Umbilical cord (tissue), 1 donor: ENCODE measurements at regions not wholly inside any gene's neighbourhood (a gene's known extent, or its start where the extent isn't known, plus 50 kb on each side); places are given as distances from the start of the nearest gene placed in this dataset.
"Not testable (repeated sequence)": the region's sequence is repeated elsewhere in the genome, so short reads cannot be mapped to it uniquely, and the experiment has no call there.

Experiments used
- DNase-seq: peaks from one replicate; pipeline ENCODE4 v3.0.0-alpha.2; 2015; ENCODE audit warnings: low spot score

- DNase-seq: peak; percentile 2
These were observed 107.3 kb downstream of the MINAR1 start for GRCh38 chr15:79539401-79539800.

- no peak for DNase-seq
These were observed 108.4 kb downstream of the MINAR1 start for GRCh38 chr15:79540551-79540950.

GRCh38 chr15:79541196-79541595, 109.1 kb downstream of the MINAR1 start:
- no peak for DNase-seq

GRCh38 chr15:79543097-79543496, 111.0 kb downstream of the MINAR1 start:
- DNase-seq: no peak

GRCh38 chr15:79549196-79549595, 117.1 kb downstream of the MINAR1 start:
- no peak for DNase-seq

- no peak for DNase-seq
These were observed 128.2 kb downstream of the MINAR1 start for GRCh38 chr15:79560384-79560783.

- no peak for DNase-seq
These were observed 129.8 kb downstream of the MINAR1 start for GRCh38 chr15:79561982-79562381.

DNA sequence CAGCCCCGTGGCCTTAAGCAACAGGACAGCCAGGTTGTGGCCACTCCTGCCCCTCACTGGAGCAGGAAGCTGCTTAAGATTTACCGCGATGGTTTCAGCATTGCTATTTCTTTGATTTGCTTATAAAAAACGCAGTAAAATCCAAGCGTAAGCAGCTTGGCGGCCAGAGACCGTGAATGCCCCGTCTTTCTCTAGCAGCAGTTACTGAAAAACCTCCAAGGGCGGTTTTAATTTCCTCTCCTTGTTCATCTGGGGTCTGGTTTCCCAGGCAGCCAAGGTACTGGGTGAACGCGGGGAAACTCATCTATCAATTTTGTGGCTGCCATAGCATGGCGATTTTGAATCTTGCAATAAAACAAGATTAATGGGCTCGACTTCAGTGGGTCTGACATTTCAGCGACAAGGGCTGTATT, 130.3 kb downstream of the MINAR1 start:
- DNase-seq: no peak

GRCh38 chr15:79562899-79563298, 130.8 kb downstream of the MINAR1 start:
- DNase-seq: no peak

GRCh38 chr15:79570004-79570403, 137.9 kb downstream of the MINAR1 start:
- no peak for DNase-seq

- no peak for DNase-seq
These were observed 140.7 kb downstream of the MINAR1 start for GRCh38 chr15:79572691-79573404.

DNA sequence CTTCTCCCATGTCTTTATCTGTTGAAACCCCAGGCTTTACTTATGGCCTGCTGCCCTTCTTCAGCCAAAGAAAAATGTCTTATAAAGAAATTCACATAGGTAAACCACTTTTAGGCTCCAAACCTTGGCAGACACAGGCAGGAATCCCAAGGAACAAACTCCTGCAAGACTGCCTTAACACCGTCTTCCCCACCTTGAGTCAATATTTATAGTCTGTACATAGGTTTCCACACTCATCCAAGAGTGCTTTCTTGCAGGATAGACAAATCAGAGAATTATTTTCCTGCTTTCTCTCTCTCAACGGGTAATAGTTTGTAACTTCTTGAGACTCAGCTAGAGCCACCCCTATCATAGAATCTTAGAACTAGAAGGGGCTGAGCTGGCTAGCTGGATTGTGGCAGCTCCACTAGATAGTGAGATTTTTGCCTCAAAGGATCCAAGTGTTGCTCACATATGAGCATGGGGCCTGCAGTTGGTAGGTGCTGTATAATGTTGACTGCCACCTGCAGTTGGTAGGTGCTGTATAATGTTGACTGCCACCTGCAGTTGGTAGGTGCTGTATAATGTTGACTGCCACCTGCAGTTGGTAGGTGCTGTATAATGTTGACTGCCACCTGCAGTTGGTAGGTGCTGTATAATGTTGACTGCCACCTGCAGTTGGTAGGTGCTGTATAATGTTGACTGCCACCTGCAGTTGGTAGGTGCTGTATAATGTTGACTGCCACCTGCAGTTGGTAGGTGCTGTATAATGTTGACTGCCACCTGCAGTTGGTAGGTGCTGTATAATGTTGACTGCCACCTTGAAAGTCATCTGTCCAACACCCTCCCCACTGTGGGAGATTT, 142.5 kb downstream of the MINAR1 start:
- not testable (repeated sequence) for DNase-seq

- no peak for DNase-seq
These were observed 150.5 kb downstream of the MINAR1 start for GRCh38 chr15:79582650-79583049.

GRCh38 chr15:79592126-79592525, 160.0 kb downstream of the MINAR1 start:
- DNase-seq: no peak

DNA sequence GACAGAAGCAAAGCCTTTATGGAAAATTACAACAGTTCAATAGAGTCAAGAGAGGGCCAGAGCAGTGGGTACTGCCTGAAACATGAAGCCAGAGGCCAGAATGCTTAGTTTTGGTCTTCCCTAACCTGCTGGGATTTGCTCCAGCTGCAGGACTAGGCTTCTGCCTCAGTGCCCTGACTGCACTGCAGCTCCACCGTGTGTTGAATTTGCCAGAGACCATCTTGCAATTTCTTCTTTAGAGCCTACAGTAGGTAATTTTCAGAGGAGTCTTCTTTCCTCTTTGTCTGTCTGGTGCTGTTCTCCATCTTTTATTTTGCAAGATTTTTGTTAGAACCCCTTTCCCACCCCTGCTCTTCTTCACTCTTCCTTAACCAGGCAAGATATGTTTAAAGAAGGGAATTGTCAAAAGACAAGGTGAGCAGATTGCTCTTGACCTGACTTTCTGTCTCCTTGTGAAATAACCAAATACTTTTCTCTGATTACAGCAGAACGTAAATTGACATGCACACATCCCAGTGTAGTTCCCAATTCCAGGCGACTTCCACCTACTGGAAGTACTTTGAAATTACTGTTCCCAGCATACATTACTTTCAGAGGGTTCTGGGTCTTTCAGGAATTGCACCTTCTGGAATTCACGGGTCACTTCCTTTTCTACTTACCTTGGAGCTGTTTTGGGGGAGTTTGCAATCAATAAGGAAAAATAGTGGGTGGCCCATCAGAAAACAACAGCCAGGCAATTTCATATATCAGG, 161.2 kb downstream of the MINAR1 start:
- no peak for DNase-seq

GRCh38 chr15:79595306-79595705, 163.2 kb downstream of the MINAR1 start:
- DNase-seq: no peak

DNA sequence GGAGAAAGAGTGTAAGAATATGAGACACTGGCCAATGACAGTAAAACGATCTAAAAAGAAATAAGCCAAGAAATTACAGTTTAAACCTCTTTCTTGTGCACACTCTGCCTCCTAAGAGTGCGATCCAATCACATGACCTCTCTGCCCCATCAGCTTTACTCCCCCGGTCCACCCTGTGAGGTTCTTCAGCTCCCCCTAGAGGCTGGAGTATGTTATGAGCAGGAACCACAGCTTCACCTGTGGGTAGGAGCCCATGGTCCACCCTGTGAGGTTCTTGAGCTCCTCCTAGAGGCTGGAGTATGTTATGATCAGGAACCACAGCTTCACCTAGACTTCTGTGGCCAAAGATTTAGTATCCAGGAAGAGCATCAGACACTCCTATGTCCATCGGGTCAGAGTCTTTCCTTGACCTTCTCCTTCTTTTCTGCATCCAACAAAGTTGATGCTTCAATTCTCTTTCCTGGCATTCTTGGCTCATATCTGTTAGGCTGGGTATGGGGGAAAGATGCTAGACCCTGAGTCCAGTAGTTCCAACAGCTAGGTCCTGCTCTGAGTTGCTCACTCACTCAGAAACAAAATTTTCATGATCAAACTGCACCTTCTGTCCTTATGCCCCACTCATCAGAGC, 164.0 kb downstream of the MINAR1 start:
- peak; percentile 55 for DNase-seq

DNA sequence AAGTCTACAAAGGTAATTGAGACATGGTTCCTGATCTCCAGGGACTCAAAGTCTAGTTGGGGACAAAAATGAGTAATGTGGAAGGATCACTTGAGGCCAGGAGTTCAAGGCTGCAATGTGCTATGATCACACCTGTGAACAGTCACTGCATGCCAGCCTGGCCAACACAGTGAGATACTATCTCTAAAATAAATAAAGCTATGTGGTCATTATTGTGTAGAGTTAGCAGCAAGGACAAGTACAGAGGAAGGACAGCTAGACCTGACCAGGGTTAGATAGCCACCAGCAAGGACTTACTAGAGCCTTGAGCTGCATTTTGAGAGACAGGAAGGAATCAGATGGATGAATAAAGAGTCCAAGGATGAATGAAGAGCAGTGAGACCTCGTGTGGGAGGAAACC, 166.5 kb downstream of the MINAR1 start:
- DNase-seq: no peak

- no peak for DNase-seq
These were observed 169.4 kb downstream of the MINAR1 start for GRCh38 chr15:79601405-79602086.

- DNase-seq: no peak
These were observed 170.0 kb downstream of the MINAR1 start for GRCh38 chr15:79602180-79602579.

GRCh38 chr15:79602731-79603130, 170.6 kb downstream of the MINAR1 start:
- DNase-seq: no peak
